K562 (cell line): ENCODE measurements at regions not wholly inside any gene's neighbourhood (a gene's known extent, or its start where the extent isn't known, plus 50 kb on each side); places are given as distances from the start of the nearest gene placed in this dataset.

ENCODE experiments used
- ARID4B ChIP-seq: sonication (generic); formaldehyde crosslinking; IDR thresholded peaks from 2 replicates; pipeline ENCODE4 v1.8.0; 2022; ENCODE audit warnings: mild to moderate bottlenecking, missing genetic modification reagents
- BRF1 ChIP-seq: IDR thresholded peaks from 3 replicates; pipeline ENCODE4 v1.6.1; 2011; ENCODE audit warnings: borderline replicate concordance, mild to moderate bottlenecking; ENCODE audit not compliant: insufficient read length; ENCODE audit errors: extremely low read depth
- C11orf30 ChIP-seq: fragments of 450-650 bp; IDR thresholded peaks from 2 replicates; pipeline ENCODE4 v1.6.1; 2016; ENCODE audit warnings: low read depth, mild to moderate bottlenecking
- CEBPG ChIP-seq, 3 experiments: fragments of 200-800 bp in 1 of 3; sonication (Bioruptor generic) in 1 of 3; sonication (generic) in 1 of 3; formaldehyde crosslinking in 1 of 3; IDR thresholded peaks in 2 of 3; conservative IDR thresholded peaks in 1 of 3; 2 replicates each; pipeline versions ENCODE4 v1.6.1 to v1.8.0; 2016 to 2022; ENCODE audit warnings: missing compliant biosample characterization in 2 of 3, missing genetic modification characterization in 2 of 3, mild to moderate bottlenecking in 1 of 3, missing genetic modification reagents in 1 of 3
- CREM ChIP-seq: IDR thresholded peaks from 2 replicates; pipeline ENCODE4 v1.6.1; 2014; ENCODE audit warnings: antibody characterized with exemption, low read depth
- DDX20 ChIP-seq: fragments of 450-650 bp; IDR thresholded peaks from 2 replicates; pipeline ENCODE4 v1.6.1; 2016; ENCODE audit warnings: missing genetic modification characterization, low read depth, mild to moderate bottlenecking, missing compliant biosample characterization, moderate library complexity
- E2F4 ChIP-seq: sonication (generic); formaldehyde crosslinking; IDR thresholded peaks from 2 replicates; pipeline ENCODE4 v1.8.0; 2022; ENCODE audit warnings: mild to moderate bottlenecking, low read depth, missing genetic modification reagents
- HMGN3 ChIP-seq: IDR thresholded peaks from 2 replicates; pipeline ENCODE4 v1.6.1; 2011; ENCODE audit warnings: borderline replicate concordance, low read depth, mild to moderate bottlenecking, mixed read lengths, low read length; ENCODE audit not compliant: insufficient read length; ENCODE audit errors: extremely low read depth
- HOXB6 ChIP-seq: fragments of 250-450 bp; sonication (Bioruptor Pico); IDR thresholded peaks from 2 replicates; pipeline ENCODE4 v1.5.1; 2022; ENCODE audit warnings: mild to moderate bottlenecking, borderline replicate concordance
- KDM1A ChIP-seq, 2 experiments: fragments of 450-650 bp; IDR thresholded peaks; 2 replicates each; pipeline ENCODE4 v1.6.1; 2016; ENCODE audit warnings: mild to moderate bottlenecking in 2 of 2
- KLF1 ChIP-seq: fragments of 450-650 bp; IDR thresholded peaks from 2 replicates; pipeline ENCODE4 v1.6.1; 2016; ENCODE audit warnings: missing genetic modification characterization, missing compliant biosample characterization
- PYGO2 ChIP-seq: fragments of 450-650 bp; IDR thresholded peaks from 2 replicates; pipeline ENCODE4 v1.6.1; 2016; ENCODE audit warnings: mild to moderate bottlenecking, missing genetic modification characterization, moderate library complexity, missing compliant biosample characterization
- TEAD4 ChIP-seq, 2 experiments: sonication (generic) in 1 of 2; formaldehyde crosslinking in 1 of 2; IDR thresholded peaks; 2 replicates each; pipeline versions ENCODE4 v1.6.1 to v1.8.0; 2012 to 2022; ENCODE audit warnings: borderline replicate concordance in 1 of 2, inconsistent platforms in 1 of 2, low read length in 1 of 2, mild to moderate bottlenecking in 1 of 2, missing genetic modification reagents in 1 of 2
- TFE3 ChIP-seq: fragments of 450-650 bp; formaldehyde crosslinking; IDR thresholded peaks from 2 replicates; pipeline ENCODE4 v1.4.0; 2020; ENCODE audit warnings: mild to moderate bottlenecking, mixed read lengths
- ZNF395 ChIP-seq: fragments of 200-800 bp; sonication (Bioruptor generic); IDR thresholded peaks from 2 replicates; pipeline ENCODE4 v1.6.1; 2017; ENCODE audit warnings: missing genetic modification characterization, missing compliant biosample characterization

GRCh38 chr11:86158704-86159580 is 85.6 kb upstream of the EED start (continued):
- TF ChIP-seq CEBPG (CRISPR knock-in tag; IDR thresholded peaks at IDR 0.05): no peak
- no peak for TF ChIP-seq CEBPG (tag; conservative IDR thresholded peaks at IDR 0.05 in 1 of 2, IDR thresholded peaks at IDR 0.05 in 1 of 2)
- TF ChIP-seq HOXB6 (CRISPR knock-in tag): no peak
- TF ChIP-seq TFE3 (CRISPR knock-in tag): no peak
- 0 out of 2 replicates have a peak, but pooled peaks have one; percentile 24 for TF ChIP-seq E2F4 (CRISPR knock-in tag)
- TF ChIP-seq PYGO2 (tag): 0 out of 2 replicates have a peak, but pooled peaks have one; percentile 33
- peak; percentile 92 to 96 for TF ChIP-seq KDM1A (IDR thresholded peaks at IDR 0.05)
- TF ChIP-seq ARID4B (CRISPR knock-in tag): no peak
- no peak for TF ChIP-seq CREM
- no peak for TF ChIP-seq KLF1 (tag)
- peak; percentile 9; the same call in 1 of the 2 replicates for TF ChIP-seq C11orf30
- no peak for TF ChIP-seq HMGN3
- TF ChIP-seq TEAD4 (IDR thresholded peaks at IDR 0.05; ENCODE audit: low read length): peak; percentile 21; the same call in 1 of the 2 replicates
- TF ChIP-seq TEAD4 (CRISPR knock-in tag; IDR thresholded peaks at IDR 0.05; ENCODE audit: borderline replicate concordance): no peak
- TF ChIP-seq BRF1: no peak
- no peak for TF ChIP-seq ZNF395 (CRISPR knock-in tag)
- no peak for TF ChIP-seq DDX20 (tag)
